Brain microvascular endothelial cell (primary cell): ENCODE measurements at regions not wholly inside any gene's neighbourhood (a gene's known extent, or its start where the extent isn't known, plus 50 kb on each side); places are given as distances from the start of the nearest gene placed in this dataset.
A peak's percentile ranks its signal among the peaks of the same experiment; 100 is the strongest.

Experiments used
- DNase-seq: peaks from one replicate; pipeline ENCODE4 v3.0.0-alpha.2; 2020
- H3K27ac ChIP-seq: fragments of 250-450 bp; sonication (Bioruptor Pico); 2 replicates; pipeline ENCODE4 v1.5.1; 2020; ENCODE audit warnings: mild to moderate bottlenecking, moderate library complexity
- H3K27me3 ChIP-seq: fragments of 250-450 bp; sonication (Bioruptor Pico); replicated peaks from 2 replicates; pipeline ENCODE4 v1.5.1; 2020; ENCODE audit warnings: mild to moderate bottlenecking
- H3K36me3 ChIP-seq: fragments of 250-450 bp; sonication (Bioruptor Pico); replicated peaks from 2 replicates; pipeline ENCODE4 v1.5.1; 2020; ENCODE audit warnings: mild to moderate bottlenecking
- H3K4me3 ChIP-seq: 2 replicates; pipeline ENCODE4 v1.5.1; 2011; ENCODE audit warnings: low read depth, mild to moderate bottlenecking, control low read depth, low read length, moderate library complexity
- CTCF ChIP-seq: IDR thresholded peaks from 2 replicates; pipeline ENCODE4 v1.5.1; 2011; ENCODE audit warnings: low read depth, mild to moderate bottlenecking, moderate library complexity, low read length, control low read depth, inconsistent platforms; ENCODE audit errors: missing control alignments
- in situ Hi-C: cut with HindIII; loops from 2 replicates; pipeline ENCODE4 v1.10.0; 2017; ENCODE audit warnings: low sequenced_read_pairs, low pct_ligation_motif_present

DNA sequence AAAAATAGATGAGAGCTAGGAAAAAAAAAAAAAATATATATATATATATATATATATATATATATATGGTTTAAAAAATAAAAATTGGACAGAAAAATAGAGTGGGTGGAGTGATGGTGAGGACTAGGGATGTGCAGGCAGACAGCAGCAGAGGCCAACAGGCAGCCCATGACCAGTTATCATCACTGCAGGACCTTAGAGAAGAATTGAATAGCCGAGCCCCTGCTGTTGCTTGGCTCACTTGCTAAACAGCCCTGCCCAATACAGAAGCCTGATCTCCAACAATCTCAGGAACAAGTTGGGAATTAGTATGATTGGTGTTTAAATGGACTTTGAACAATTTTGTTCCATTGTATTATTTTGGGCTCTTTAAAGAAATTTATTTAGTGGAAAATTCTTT lies 967.5 kb upstream of the PIK3C3 start:
- no peak for TF ChIP-seq CTCF
- H3K27me3 ChIP-seq: no peaks in the 10 kb centered on the region
- no peaks in the 10 kb centered on the region for H3K36me3 ChIP-seq
- no peak for DNase-seq
- in situ Hi-C loops: no loop called here
- H3K4me3 ChIP-seq: no peak overlapping the region
- H3K27ac ChIP-seq: no peak overlapping the region

GRCh38 chr18:40985436-40985835 lies 969.6 kb upstream of the PIK3C3 start:
- DNase-seq: no peak
- in situ Hi-C loops: no loop called here
- Histone ChIP-seq H3K36me3 (no peaks in the 10 kb centered on the region), H3K27ac (peak overlapping the region; percentile 49), H3K4me3 (no peak overlapping the region), H3K27me3 (no peaks in the 10 kb centered on the region)
- TF ChIP-seq CTCF: no peak

DNA sequence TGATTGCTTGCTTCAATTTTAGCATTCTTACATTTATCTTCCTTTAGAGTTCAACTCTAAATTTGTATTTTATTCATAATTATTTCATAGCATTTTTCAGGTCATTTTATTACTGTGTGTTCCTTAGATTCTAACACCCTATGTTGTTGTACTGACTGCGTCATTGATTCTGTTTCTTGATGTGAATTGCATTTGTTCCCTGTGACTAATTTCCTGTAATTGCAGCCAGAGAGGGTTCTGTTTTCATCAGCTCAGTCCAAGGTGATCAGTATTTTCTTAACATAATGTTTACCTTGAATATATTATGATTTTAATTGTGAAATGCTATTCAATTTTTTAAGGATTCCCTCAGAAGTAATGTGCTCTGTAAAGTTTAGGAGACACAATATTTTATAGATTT lies 970.2 kb upstream of the PIK3C3 start:
- no peaks in the 10 kb centered on the region for H3K27me3 ChIP-seq
- in situ Hi-C loops: no loop called here
- H3K4me3 ChIP-seq: no peak overlapping the region
- peak overlapping the region; percentile 49 for H3K27ac ChIP-seq
- H3K36me3 ChIP-seq: no peaks in the 10 kb centered on the region
- TF ChIP-seq CTCF: no peak
- DNase-seq: peak; percentile 37

- in situ Hi-C loops: no loop called here
- no peak for TF ChIP-seq CTCF
- Histone ChIP-seq H3K4me3 (no peak overlapping the region), H3K36me3 (no peaks in the 10 kb centered on the region), H3K27me3 (no peaks in the 10 kb centered on the region), H3K27ac (no peak overlapping the region)
- DNase-seq: no peak
These were observed 971.2 kb upstream of the PIK3C3 start for GRCh38 chr18:40983835-40984234.

GRCh38 chr18:40980171-40980570 lies 974.9 kb upstream of the PIK3C3 start:
- no peak for DNase-seq
- no peak for TF ChIP-seq CTCF
- no peak overlapping the region for H3K27ac ChIP-seq
- in situ Hi-C loops: no loop called here
- H3K36me3 ChIP-seq: no peaks in the 10 kb centered on the region
- H3K27me3 ChIP-seq: no peaks in the 10 kb centered on the region
- H3K4me3 ChIP-seq: no peak overlapping the region

DNA sequence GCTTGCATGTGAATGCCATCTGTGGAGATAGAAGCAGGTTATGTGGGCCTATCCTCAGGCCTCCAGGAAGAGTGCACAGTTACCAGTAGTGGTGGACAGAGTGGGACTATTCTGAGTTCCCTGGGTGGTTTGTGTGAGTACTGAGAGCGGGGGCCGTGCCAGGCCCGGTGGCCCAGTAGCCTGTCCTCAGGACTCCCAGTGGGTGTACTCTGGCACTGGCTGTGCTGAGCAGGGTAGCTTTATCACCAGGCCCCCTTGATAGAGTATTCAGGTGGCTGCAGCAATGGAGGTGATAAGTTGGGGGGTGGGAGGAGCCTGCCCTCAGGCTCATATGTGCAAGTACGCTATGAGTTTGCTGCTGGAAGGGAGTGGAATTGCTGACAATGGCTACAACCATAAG lies 979.0 kb upstream of the PIK3C3 start:
- Histone ChIP-seq H3K27me3 (no peaks in the 10 kb centered on the region), H3K27ac (no peak overlapping the region), H3K4me3 (no peak overlapping the region), H3K36me3 (no peaks in the 10 kb centered on the region)
- DNase-seq: no peak
- in situ Hi-C loops: no loop called here
- no peak for TF ChIP-seq CTCF
